ENCODE measurements at regions not wholly inside any gene's neighbourhood (a gene's known extent, or its start where the extent isn't known, plus 50 kb on each side); places are given as distances from the start of the nearest gene placed in this dataset.
"Not testable (repeated sequence)": the region's sequence is repeated elsewhere in the genome, so short reads cannot be mapped to it uniquely, and the experiment has no call there.

GRCh38 chr18:71326826-71327225 is 1038.0 kb downstream of the SOCS6 start:
- H3K4me3 Mint-ChIP-seq, result no peak overlapping the region
- H3K27ac Mint-ChIP-seq, result no peak overlapping the region
- no peak for DNase-seq
- H3K4me1 Mint-ChIP-seq, result no peaks in the 10 kb centered on the region
- no peaks in the 10 kb centered on the region for H3K36me3 Mint-ChIP-seq
- no peaks in the 10 kb centered on the region for H3K27me3 Mint-ChIP-seq
- ATAC-seq (ENCODE audit: low read depth in 2 of 2), result no peak
- H3K9me3 Mint-ChIP-seq, result peaks cover 0 to 9% (median 0%) of the 10 kb centered on the region in 7 donors

GRCh38 chr18:71324356-71324755 is 1035.5 kb downstream of the SOCS6 start:
- no peak for ATAC-seq (ENCODE audit: low read depth in 2 of 2)
- no peak for DNase-seq
- peaks cover 0 to 11% (median 1%) of the 10 kb centered on the region in 7 donors for H3K9me3 Mint-ChIP-seq
- no peaks in the 10 kb centered on the region for H3K27me3 Mint-ChIP-seq
- H3K4me1 Mint-ChIP-seq, result no peaks in the 10 kb centered on the region
- H3K36me3 Mint-ChIP-seq, result no peaks in the 10 kb centered on the region
- H3K4me3 Mint-ChIP-seq, result no peak overlapping the region
- no peak overlapping the region for H3K27ac Mint-ChIP-seq

DNA sequence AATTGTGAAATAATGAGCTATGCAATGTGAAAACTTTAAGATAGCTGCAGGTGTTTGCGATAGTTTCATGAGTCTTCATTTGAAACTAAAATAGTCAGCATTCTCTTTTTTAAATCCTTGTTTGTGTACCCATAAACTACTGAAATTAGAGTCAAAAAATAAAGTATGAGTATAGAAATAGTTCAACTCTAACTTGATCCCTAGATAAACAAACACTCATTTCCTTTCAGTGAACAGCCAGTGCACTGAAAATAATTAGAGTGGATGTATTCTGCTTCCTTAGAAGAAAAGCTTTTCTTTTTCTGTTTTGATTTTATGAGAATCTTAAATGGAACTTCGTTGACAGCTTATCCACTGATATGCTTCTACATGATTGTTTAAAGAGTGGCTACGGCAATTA is 1033.4 kb downstream of the SOCS6 start:
- Mint-ChIP-seq H3K27me3 (no peaks in the 10 kb centered on the region), H3K9me3 (peaks cover 0 to 11% (median 2%) of the 10 kb centered on the region in 7 donors), H3K36me3 (no peaks in the 10 kb centered on the region), H3K27ac (no peak overlapping the region), H3K4me3 (no peak overlapping the region), H3K4me1 (no peaks in the 10 kb centered on the region)
- no peak for ATAC-seq (ENCODE audit: low read depth in 2 of 2)
- DNase-seq, result no peak

DNA sequence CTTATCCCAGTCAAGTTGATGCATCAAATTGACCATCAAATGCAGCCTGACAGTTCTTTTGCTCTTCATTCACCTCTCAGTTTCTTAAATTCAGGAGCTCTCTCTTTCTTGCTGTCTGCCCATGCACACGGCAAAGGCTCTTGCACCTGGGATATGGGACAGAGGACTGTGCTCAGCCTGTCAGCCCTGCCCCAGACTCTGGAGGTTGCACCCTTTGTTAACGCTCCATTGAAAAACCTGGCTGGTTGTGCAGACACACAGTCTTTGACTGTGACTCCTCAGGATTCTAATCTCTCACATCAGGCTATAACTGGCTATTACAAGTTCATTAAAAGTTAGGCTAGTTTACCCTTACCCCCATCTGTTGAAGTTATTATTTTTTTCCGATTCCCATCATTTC is 1032.5 kb downstream of the SOCS6 start:
- Mint-ChIP-seq H3K9me3 (peaks cover 0 to 11% (median 2%) of the 10 kb centered on the region in 7 donors), H3K27ac (no peak overlapping the region), H3K4me3 (no peak overlapping the region), H3K36me3 (no peaks in the 10 kb centered on the region), H3K27me3 (no peaks in the 10 kb centered on the region), H3K4me1 (no peaks in the 10 kb centered on the region)
- ATAC-seq (ENCODE audit: low read depth in 2 of 2), result no peak
- DNase-seq, result no peak

GRCh38 chr18:71304856-71305255 is 1016.0 kb downstream of the SOCS6 start:
- Mint-ChIP-seq H3K27ac (no peak overlapping the region), H3K4me1 (no peaks in the 10 kb centered on the region), H3K36me3 (no peaks in the 10 kb centered on the region), H3K27me3 (no peaks in the 10 kb centered on the region), H3K9me3 (peaks cover 0 to 7% (median 2%) of the 10 kb centered on the region in 7 donors), H3K4me3 (no peak overlapping the region)
- no peak for DNase-seq
- ATAC-seq (ENCODE audit: low read depth in 2 of 2), result no peak

GRCh38 chr18:71303743-71304142 is 1014.9 kb downstream of the SOCS6 start:
- DNase-seq; H3K9me3 Mint-ChIP-seq; ATAC-seq (ENCODE audit: low read depth in 2 of 2); H3K4me3 Mint-ChIP-seq; H3K36me3 Mint-ChIP-seq; H3K27me3 Mint-ChIP-seq; H3K4me1 Mint-ChIP-seq; H3K27ac Mint-ChIP-seq: not testable (repeated sequence)

- Mint-ChIP-seq H3K27ac (no peak overlapping the region), H3K36me3 (no peaks in the 10 kb centered on the region), H3K4me3 (no peak overlapping the region), H3K9me3 (peaks cover 0 to 3% (median 2%) of the 10 kb centered on the region in 7 donors), H3K27me3 (no peaks in the 10 kb centered on the region), H3K4me1 (no peaks in the 10 kb centered on the region)
- no peak for DNase-seq
- no peak for ATAC-seq (ENCODE audit: low read depth in 2 of 2)
These were observed 1012.8 kb downstream of the SOCS6 start for GRCh38 chr18:71301596-71301995.

GRCh38 chr18:71294201-71294600 is 1005.4 kb downstream of the SOCS6 start:
- H3K36me3 Mint-ChIP-seq; H3K27ac Mint-ChIP-seq; H3K9me3 Mint-ChIP-seq; H3K27me3 Mint-ChIP-seq; H3K4me1 Mint-ChIP-seq; H3K4me3 Mint-ChIP-seq; DNase-seq; ATAC-seq (ENCODE audit: low read depth in 2 of 2): not testable (repeated sequence)

DNA sequence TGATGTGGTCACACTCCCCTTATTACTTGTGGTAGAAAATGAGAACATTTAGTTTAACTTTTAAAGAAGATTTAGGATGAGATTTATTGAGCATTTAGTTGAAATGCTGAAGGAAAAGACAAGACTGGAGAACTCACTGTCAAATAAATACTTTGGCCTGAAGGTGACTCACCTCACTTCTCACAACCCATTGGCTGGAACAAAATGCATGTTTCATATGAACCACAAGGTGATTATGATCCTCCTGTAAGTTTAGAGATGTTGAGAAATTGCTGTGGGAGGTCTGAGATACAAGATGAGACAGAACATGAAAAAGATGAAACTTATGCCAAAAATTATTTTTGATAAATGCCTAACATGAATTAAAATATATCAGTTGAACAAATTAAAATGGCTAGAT is 1004.5 kb downstream of the SOCS6 start:
- ATAC-seq (ENCODE audit: low read depth in 2 of 2) (no peak), DNase-seq (no peak)
- no peaks in the 10 kb centered on the region for H3K27me3 Mint-ChIP-seq
- H3K4me1 Mint-ChIP-seq, result no peaks in the 10 kb centered on the region
- no peak overlapping the region for H3K27ac Mint-ChIP-seq
- no peak overlapping the region for H3K4me3 Mint-ChIP-seq
- H3K9me3 Mint-ChIP-seq, result peaks cover 0 to 5% (median 0%) of the 10 kb centered on the region in 7 donors
- no peaks in the 10 kb centered on the region for H3K36me3 Mint-ChIP-seq

DNA sequence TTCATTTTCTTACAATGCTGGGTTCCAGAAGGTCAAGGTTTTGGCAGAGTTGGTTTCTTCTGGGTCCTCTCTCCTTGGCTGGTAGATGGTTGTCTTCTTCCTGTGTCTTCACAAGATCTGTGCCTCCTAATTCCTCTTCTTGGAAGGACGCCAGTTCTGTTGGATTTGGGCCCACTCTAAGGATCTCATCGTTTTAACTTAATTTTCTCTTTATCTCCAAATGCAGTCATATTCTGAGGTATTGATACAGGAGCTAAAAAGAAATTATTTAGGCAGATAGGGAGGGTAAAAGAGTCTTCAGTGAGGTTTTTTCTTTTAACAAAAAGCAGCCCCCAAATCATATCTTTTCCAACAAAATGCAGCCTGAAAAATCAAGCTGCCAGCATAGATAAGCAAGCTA is 998.4 kb downstream of the SOCS6 start:
- no peaks in the 10 kb centered on the region for H3K4me1 Mint-ChIP-seq
- H3K9me3 Mint-ChIP-seq, result peaks cover 0 to 10% (median 3%) of the 10 kb centered on the region in 7 donors
- H3K36me3 Mint-ChIP-seq, result no peaks in the 10 kb centered on the region
- DNase-seq (no peak), ATAC-seq (ENCODE audit: low read depth in 2 of 2) (no peak)
- H3K27me3 Mint-ChIP-seq, result no peaks in the 10 kb centered on the region
- no peak overlapping the region for H3K4me3 Mint-ChIP-seq
- no peak overlapping the region for H3K27ac Mint-ChIP-seq

GRCh38 chr18:71252351-71252865 is 963.6 kb downstream of the SOCS6 start:
- no peaks in the 10 kb centered on the region for H3K4me1 Mint-ChIP-seq
- H3K27ac Mint-ChIP-seq, result no peak overlapping the region
- ATAC-seq (ENCODE audit: low read depth in 2 of 2), result no peak

GRCh38 chr18:71250191-71250590 is 961.3 kb downstream of the SOCS6 start:
- ATAC-seq (ENCODE audit: low read depth in 2 of 2), result no peak
- no peak for DNase-seq
- H3K4me3 Mint-ChIP-seq, result no peak overlapping the region
- peaks cover 0 to 8% (median 0%) of the 10 kb centered on the region in 7 donors for H3K9me3 Mint-ChIP-seq
- H3K36me3 Mint-ChIP-seq, result no peaks in the 10 kb centered on the region
- H3K27ac Mint-ChIP-seq, result no peak overlapping the region
- no peaks in the 10 kb centered on the region for H3K4me1 Mint-ChIP-seq
- H3K27me3 Mint-ChIP-seq, result no peaks in the 10 kb centered on the region

More at GRCh38 chr18:71252351-71252865, 963.6 kb downstream of the SOCS6 start:
- no peak for DNase-seq
- H3K27me3 Mint-ChIP-seq, result no peaks in the 10 kb centered on the region
- H3K9me3 Mint-ChIP-seq, result peaks cover 0 to 8% (median 2%) of the 10 kb centered on the region in 7 donors
- H3K36me3 Mint-ChIP-seq, result no peaks in the 10 kb centered on the region
- no peak overlapping the region for H3K4me3 Mint-ChIP-seq

- Mint-ChIP-seq H3K4me3 (no peak overlapping the region), H3K4me1 (no peaks in the 10 kb centered on the region), H3K27ac (no peak overlapping the region), H3K27me3 (no peaks in the 10 kb centered on the region), H3K9me3 (peaks cover 0 to 8% (median 0%) of the 10 kb centered on the region in 7 donors), H3K36me3 (no peaks in the 10 kb centered on the region)
- DNase-seq (no peak), ATAC-seq (ENCODE audit: low read depth in 2 of 2) (no peak)
These were observed 960.9 kb downstream of the SOCS6 start for GRCh38 chr18:71249791-71250190.

DNA sequence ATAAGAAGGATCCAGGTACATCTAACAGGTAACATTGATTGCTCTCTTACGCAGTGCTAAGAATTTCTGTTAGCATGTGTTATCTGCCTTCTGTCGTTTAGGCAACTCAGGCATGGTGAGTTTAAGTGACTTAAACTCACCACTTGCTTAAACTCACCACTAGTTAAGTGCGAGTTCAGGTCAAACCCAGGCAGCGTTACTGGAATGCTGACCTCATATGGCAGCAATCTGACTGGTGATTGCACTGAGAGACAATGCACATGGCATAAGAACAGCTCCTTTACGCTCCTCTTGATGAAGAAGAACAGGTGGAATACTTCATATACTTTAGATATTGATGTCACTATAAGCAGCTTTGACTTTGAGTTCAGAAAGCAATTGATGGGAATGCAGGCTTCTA is 954.1 kb downstream of the SOCS6 start:
- Mint-ChIP-seq H3K4me1 (no peaks in the 10 kb centered on the region), H3K27me3 (no peaks in the 10 kb centered on the region), H3K27ac (no peak overlapping the region), H3K36me3 (no peaks in the 10 kb centered on the region), H3K4me3 (no peak overlapping the region), H3K9me3 (peaks cover 0 to 4% (median 0%) of the 10 kb centered on the region in 7 donors)
- no peak for ATAC-seq (ENCODE audit: low read depth in 2 of 2)
- DNase-seq, result no peak
